ENCODE measurements at regions not wholly inside any gene's neighbourhood (a gene's known extent, or its start where the extent isn't known, plus 50 kb on each side); places are given as distances from the start of the nearest gene placed in this dataset.

DNA sequence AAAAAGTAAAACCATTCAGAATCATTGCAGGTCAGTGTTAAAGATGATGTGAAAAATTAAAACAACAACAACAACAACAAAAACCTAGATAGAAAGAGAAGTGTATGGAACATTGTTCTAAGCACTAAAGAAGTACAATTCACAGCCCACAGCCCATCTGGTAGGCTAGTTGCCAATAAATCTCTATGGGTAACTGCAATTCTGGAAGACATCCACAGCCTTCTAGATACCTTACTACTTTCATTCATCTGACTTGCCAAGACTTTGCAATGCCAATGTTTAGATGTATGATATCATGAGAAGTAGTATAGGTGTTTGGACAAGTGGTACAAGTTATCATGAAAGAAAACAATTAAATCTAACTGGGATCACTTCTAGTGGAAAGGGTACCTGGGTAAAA, 198.6 kb downstream of the VGLL3 start (continued):
- TF ChIP-seq GATA3 (IDR thresholded peaks at IDR 0.05; ENCODE audit: borderline replicate concordance), result no peak
- TF ChIP-seq MYC (IDR thresholded peaks at IDR 0.05; ENCODE audit: borderline replicate concordance, low read length), result no peak

DNA sequence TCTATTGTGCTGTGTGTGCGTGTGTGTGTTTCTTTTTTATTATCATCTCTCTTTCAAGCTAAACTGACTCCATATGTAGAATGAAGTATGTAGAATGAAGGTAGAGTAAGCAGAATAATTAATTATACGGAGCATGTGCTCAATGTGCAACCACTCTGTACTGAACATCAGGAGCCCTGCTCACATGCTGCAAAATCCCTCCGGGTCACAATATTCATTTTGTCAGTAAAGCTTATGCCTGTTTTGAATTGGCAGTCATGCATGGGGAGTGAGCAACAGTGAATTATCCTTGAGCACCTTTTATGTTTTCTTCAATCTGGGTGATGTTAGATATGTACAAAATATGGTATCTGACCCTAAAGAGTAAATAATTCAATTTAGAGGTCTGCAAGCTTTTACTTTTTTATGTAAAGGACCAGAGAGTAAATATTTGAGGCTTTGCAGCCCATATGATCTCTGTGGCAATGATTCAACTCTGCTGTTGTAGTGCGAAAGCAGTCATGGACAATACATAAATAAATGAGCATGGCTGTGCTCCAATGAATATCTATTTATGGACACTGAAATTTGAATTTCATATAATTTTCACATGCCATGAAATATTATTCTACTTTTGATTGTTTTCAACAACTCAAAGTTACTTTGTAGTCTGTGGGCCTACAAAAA, 199.9 kb downstream of the VGLL3 start:
- POLR2A ChIA-PET, result no interaction called here
- Histone ChIP-seq H3K4me2 (no peak overlapping the region), H3K4me3 (no peak overlapping the region), H3K4me1 (peaks cover 17% of the 10 kb centered on the region), H3K27ac (no peak overlapping the region), H3K9me3 (no peaks in the 10 kb centered on the region)
- no peak for ATAC-seq
- DNase-seq (ENCODE audit: low read depth in 1 of 2, low spot score in 1 of 2), result no peak
- FAIRE-seq, result no peak
- TF ChIP-seq ZFP36 (IDR thresholded peaks at IDR 0.05; ENCODE audit: borderline replicate concordance, partially characterized antibody) (no peak), HDAC2 (IDR thresholded peaks at IDR 0.05) (no peak), CBX2 (IDR thresholded peaks at IDR 0.05; ENCODE audit: borderline replicate concordance, low read depth) (no peak), NFE2L2 (conservative IDR thresholded peaks at IDR 0.05; ENCODE audit: low read length) (no peak), TP53 (CRISPR knock-in tag; IDR thresholded peaks at IDR 0.05) (no peak), PHF8 (IDR thresholded peaks at IDR 0.05; ENCODE audit: borderline replicate concordance, low read depth) (no peak), NR3C1 (IDR thresholded peaks at IDR 0.05) (no peak), ZC3H11A (IDR thresholded peaks at IDR 0.05) (no peak), HOXB13 (CRISPR knock-in tag; IDR thresholded peaks at IDR 0.05; ENCODE audit: low read depth) (no peak), JUNB (IDR thresholded peaks at IDR 0.05) (no peak), POLR2A (IDR thresholded peaks at IDR 0.05; ENCODE audit: low read length) (no peak), MAFK (IDR thresholded peaks at IDR 0.05; ENCODE audit: partially characterized antibody) (no peak), ESRRA (IDR thresholded peaks at IDR 0.05; ENCODE audit: borderline replicate concordance, low read length) (no peak)
- TF ChIP-seq, protein P1, sequence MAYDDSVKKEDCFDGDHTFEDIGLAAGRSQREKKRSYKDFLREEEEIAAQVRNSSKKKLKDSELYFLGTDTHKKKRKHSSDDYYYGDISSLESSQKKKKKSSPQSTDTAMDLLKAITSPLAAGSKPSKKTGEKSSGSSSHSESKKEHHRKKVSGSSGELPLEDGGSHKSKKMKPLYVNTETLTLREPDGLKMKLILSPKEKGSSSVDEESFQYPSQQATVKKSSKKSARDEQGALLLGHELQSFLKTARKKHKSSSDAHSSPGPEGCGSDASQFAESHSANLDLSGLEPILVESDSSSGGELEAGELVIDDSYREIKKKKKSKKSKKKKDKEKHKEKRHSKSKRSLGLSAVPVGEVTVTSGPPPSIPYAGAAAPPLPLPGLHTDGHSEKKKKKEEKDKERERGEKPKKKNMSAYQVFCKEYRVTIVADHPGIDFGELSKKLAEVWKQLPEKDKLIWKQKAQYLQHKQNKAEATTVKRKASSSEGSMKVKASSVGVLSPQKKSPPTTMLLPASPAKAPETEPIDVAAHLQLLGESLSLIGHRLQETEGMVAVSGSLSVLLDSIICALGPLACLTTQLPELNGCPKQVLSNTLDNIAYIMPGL (CRISPR knock-in tag; IDR thresholded peaks at IDR 0.05; ENCODE audit: borderline replicate concordance), result no peak
- TF ChIP-seq, protein P2, sequence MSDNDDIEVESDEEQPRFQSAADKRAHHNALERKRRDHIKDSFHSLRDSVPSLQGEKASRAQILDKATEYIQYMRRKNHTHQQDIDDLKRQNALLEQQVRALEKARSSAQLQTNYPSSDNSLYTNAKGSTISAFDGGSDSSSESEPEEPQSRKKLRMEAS (IDR thresholded peaks at IDR 0.05), result no peak
- TF ChIP-seq, protein P3, sequence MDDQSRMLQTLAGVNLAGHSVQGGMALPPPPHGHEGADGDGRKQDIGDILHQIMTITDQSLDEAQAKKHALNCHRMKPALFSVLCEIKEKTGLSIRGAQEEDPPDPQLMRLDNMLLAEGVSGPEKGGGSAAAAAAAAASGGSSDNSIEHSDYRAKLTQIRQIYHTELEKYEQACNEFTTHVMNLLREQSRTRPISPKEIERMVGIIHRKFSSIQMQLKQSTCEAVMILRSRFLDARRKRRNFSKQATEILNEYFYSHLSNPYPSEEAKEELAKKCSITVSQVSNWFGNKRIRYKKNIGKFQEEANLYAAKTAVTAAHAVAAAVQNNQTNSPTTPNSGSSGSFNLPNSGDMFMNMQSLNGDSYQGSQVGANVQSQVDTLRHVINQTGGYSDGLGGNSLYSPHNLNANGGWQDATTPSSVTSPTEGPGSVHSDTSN (IDR thresholded peaks at IDR 0.05), result no peak
- 92% methylated on average over 4 of the region's 4 CpGs for WGBS (ENCODE audit: missing lambda C conversion rate)
- CTCF ChIA-PET, result interaction anchor here (1.0 to 1.5 kb wide), 4 partner anchors 17 to 293 kb away, joined by 3 to 7 read pairs (median 3); no protein-coding TSS in a partner anchor

DNA sequence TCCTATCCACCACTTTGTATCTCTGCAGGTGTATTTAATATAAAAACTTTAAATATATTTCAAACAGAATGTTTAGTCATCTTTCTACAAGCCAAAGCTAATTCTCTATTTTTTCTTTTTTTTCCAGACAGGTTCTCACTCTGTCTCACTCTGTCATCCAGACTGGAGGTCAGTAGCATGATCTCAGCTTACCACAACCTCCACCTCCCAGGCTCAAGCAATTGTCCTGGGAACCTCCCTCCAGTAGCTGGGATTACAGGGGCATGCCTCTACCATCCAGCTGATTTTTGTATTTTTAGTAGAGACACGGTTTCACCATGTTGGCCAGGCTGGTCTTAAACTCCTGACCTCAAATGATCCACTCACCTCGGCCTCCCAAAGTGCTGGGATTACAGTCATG, 202.6 kb downstream of the VGLL3 start:
- Histone ChIP-seq H3K4me2 (no peak overlapping the region), H3K4me3 (no peak overlapping the region), H3K9me3 (no peaks in the 10 kb centered on the region), H3K4me1 (peaks cover 4% of the 10 kb centered on the region; the same call in 2 of the 3 replicates), H3K27ac (no peak overlapping the region)
- DNase-seq (ENCODE audit: low read depth in 1 of 2, low spot score in 1 of 2) (no peak), ATAC-seq (no peak), FAIRE-seq (no peak)
- CTCF ChIA-PET, result interaction anchor here (0.8 to 1.7 kb wide), 4 partner anchors 15 to 379 kb away, joined by 4 to 8 read pairs (median 4); no protein-coding TSS in a partner anchor
- POLR2A ChIA-PET, result no interaction called here
- WGBS (ENCODE audit: missing lambda C conversion rate), result 50% methylated on average over 2 of the region's 2 CpGs
- TF ChIP-seq ZFP36 (IDR thresholded peaks at IDR 0.05; ENCODE audit: borderline replicate concordance, partially characterized antibody) (no peak), ZC3H11A (IDR thresholded peaks at IDR 0.05) (no peak), TP53 (CRISPR knock-in tag; IDR thresholded peaks at IDR 0.05) (no peak), MYC (IDR thresholded peaks at IDR 0.05; ENCODE audit: borderline replicate concordance, low read length) (no peak), FOSB (CRISPR knock-in tag; IDR thresholded peaks at IDR 0.05) (no peak), JUN (IDR thresholded peaks at IDR 0.05) (no peak), FOSL2 (IDR thresholded peaks at IDR 0.05) (no peak), FOSL2 (CRISPR knock-in tag; IDR thresholded peaks at IDR 0.05) (no peak), EHMT2 (IDR thresholded peaks at IDR 0.05; ENCODE audit: low read depth) (no peak), EHF (CRISPR knock-in tag; IDR thresholded peaks at IDR 0.05) (no peak), POLR2A (IDR thresholded peaks at IDR 0.05; ENCODE audit: low read length) (no peak), ZSCAN20 (CRISPR knock-in tag; IDR thresholded peaks at IDR 0.05) (no peak), HOXA7 (CRISPR knock-in tag; IDR thresholded peaks at IDR 0.05) (no peak)
- TF ChIP-seq, protein P4, sequence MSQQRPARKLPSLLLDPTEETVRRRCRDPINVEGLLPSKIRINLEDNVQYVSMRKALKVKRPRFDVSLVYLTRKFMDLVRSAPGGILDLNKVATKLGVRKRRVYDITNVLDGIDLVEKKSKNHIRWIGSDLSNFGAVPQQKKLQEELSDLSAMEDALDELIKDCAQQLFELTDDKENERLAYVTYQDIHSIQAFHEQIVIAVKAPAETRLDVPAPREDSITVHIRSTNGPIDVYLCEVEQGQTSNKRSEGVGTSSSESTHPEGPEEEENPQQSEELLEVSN (IDR thresholded peaks at IDR 0.05; ENCODE audit: borderline replicate concordance, low read depth), result no peak
- TF ChIP-seq, protein P1 (CRISPR knock-in tag; IDR thresholded peaks at IDR 0.05; ENCODE audit: borderline replicate concordance), result no peak
- TF ChIP-seq, protein P3 (IDR thresholded peaks at IDR 0.05), result no peak
- TF ChIP-seq, protein P2 (IDR thresholded peaks at IDR 0.05), result no peak
- TF ChIP-seq, protein P5, sequence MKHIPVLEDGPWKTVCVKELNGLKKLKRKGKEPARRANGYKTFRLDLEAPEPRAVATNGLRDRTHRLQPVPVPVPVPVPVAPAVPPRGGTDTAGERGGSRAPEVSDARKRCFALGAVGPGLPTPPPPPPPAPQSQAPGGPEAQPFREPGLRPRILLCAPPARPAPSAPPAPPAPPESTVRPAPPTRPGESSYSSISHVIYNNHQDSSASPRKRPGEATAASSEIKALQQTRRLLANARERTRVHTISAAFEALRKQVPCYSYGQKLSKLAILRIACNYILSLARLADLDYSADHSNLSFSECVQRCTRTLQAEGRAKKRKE (CRISPR knock-in tag; IDR thresholded peaks at IDR 0.05; ENCODE audit: low read depth), result no peak

Data from A549 (cell line).